ENCODE measurements at regions not wholly inside any gene's neighbourhood (a gene's known extent, or its start where the extent isn't known, plus 50 kb on each side); places are given as distances from the start of the nearest gene placed in this dataset.
"Not testable (repeated sequence)": the region's sequence is repeated elsewhere in the genome, so short reads cannot be mapped to it uniquely, and the experiment has no call there.

DNA sequence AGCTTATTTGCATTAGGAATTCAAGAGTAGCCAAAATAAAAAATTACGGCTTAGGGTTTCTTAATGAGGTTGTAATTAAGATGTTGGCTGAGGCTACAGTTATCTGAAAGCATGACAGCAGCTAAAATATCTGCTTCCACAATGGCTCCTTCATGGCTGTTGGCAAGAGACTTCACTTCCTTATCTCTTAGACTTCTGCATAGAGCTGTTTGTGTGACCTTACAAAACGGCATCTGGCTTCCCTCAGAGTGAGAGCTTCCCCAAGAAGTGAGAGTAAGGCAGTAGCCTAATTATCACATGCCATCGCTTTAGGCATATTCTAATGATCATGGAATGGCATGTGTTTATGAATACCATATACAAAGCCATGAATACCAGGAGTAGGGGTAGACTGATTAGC, 57.6 kb downstream of the CCDC59 start:
- intact Hi-C loops (cut with DNase I), result no loop called here
- Histone ChIP-seq H3K27me3 (no peaks in the 10 kb centered on the region), H3K4me3 (peak overlapping the region in 3 of 12 donors; percentile 1 to 20 (median 2)), H3K4me1 (peaks cover 0 to 17% (median 1%) of the 10 kb centered on the region in 12 donors), H3K9me3 (no peaks in the 10 kb centered on the region), H3K27ac (no peak overlapping the region), H3K36me3 (no peaks in the 10 kb centered on the region)
- WGBS, 4 donors, result 3 to 12% (median 5%) methylated on average over 3 of the region's 3 CpGs
- ATAC-seq, result peak; percentile 86 to 98 (median 92)
- TF ChIP-seq, protein P1, sequence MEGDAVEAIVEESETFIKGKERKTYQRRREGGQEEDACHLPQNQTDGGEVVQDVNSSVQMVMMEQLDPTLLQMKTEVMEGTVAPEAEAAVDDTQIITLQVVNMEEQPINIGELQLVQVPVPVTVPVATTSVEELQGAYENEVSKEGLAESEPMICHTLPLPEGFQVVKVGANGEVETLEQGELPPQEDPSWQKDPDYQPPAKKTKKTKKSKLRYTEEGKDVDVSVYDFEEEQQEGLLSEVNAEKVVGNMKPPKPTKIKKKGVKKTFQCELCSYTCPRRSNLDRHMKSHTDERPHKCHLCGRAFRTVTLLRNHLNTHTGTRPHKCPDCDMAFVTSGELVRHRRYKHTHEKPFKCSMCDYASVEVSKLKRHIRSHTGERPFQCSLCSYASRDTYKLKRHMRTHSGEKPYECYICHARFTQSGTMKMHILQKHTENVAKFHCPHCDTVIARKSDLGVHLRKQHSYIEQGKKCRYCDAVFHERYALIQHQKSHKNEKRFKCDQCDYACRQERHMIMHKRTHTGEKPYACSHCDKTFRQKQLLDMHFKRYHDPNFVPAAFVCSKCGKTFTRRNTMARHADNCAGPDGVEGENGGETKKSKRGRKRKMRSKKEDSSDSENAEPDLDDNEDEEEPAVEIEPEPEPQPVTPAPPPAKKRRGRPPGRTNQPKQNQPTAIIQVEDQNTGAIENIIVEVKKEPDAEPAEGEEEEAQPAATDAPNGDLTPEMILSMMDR (IDR thresholded peaks at IDR 0.05), result no peak
- no peak for TF ChIP-seq POLR2A (IDR thresholded peaks at IDR 0.05)
- DNase-seq, result peak in 2 of 5 donors; percentile 11 to 31

- WGBS, 4 donors, result 15 to 29% (median 19%) methylated on average over 2 of the region's 2 CpGs
- peak in 1 of 4 donors; percentile 35 for ATAC-seq
Observed at GRCh38 chr12:82299319-82300025, 58.7 kb downstream of the CCDC59 start.

GRCh38 chr12:82290415-82290814, 67.8 kb downstream of the CCDC59 start:
- H3K36me3 ChIP-seq, result no peaks in the 10 kb centered on the region
- H3K9me3 ChIP-seq, result no peaks in the 10 kb centered on the region
- no peak overlapping the region for H3K27ac ChIP-seq
- H3K4me3 ChIP-seq, result no peak overlapping the region
- 43 to 60% (median 54%) methylated on average over 2 of the region's 2 CpGs for WGBS, 4 donors
- DNase-seq, result no peak
- TF ChIP-seq, protein P1 (IDR thresholded peaks at IDR 0.05), result no peak
- TF ChIP-seq POLR2A (IDR thresholded peaks at IDR 0.05), result no peak
- intact Hi-C loops (cut with DNase I), result no loop called here
- no peak for ATAC-seq
- no peaks in the 10 kb centered on the region for H3K4me1 ChIP-seq
- H3K27me3 ChIP-seq, result no peaks in the 10 kb centered on the region

More at GRCh38 chr12:82299319-82300025, 58.7 kb downstream of the CCDC59 start:
- Histone ChIP-seq H3K27me3 (no peaks in the 10 kb centered on the region), H3K9me3 (no peaks in the 10 kb centered on the region), H3K4me3 (no peak overlapping the region), H3K36me3 (no peaks in the 10 kb centered on the region), H3K27ac (no peak overlapping the region), H3K4me1 (peaks cover 0 to 17% (median 1%) of the 10 kb centered on the region in 12 donors)
- TF ChIP-seq POLR2A (IDR thresholded peaks at IDR 0.05), result no peak
- TF ChIP-seq, protein P1 (IDR thresholded peaks at IDR 0.05), result no peak
- no peak for DNase-seq
- intact Hi-C loops (cut with DNase I), result no loop called here

DNA sequence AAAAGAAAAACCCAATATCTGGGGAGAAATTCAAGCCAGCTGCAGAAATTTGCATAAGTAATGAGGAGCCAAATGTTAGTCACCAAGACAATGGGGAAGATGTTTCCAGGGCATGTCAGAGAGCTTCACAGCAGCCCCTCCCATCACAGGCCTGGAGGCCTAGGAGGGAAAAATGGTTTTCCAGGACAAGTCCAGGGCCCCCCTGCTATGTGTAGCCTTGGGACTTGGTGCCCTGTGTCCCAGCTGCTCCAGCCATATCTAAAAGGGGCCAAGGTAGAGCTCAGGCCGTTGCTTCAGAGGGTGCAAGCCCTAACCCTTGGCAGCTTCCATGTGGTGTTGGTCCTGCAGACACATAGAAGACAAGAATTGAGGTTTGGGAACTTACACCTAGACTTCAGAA, 76.9 kb downstream of the CCDC59 start:
- ATAC-seq; H3K27me3 ChIP-seq; H3K27ac ChIP-seq; H3K4me3 ChIP-seq; intact Hi-C loops (cut with DNase I); H3K36me3 ChIP-seq; DNase-seq; H3K9me3 ChIP-seq; H3K4me1 ChIP-seq: not testable (repeated sequence)
- WGBS, 4 donors, result 0 to 27% (median 26%) methylated on average over 1 of the region's 1 CpG
